ENCODE measurements at regions not wholly inside any gene's neighbourhood (a gene's known extent, or its start where the extent isn't known, plus 50 kb on each side); places are given as distances from the start of the nearest gene placed in this dataset.

DNA sequence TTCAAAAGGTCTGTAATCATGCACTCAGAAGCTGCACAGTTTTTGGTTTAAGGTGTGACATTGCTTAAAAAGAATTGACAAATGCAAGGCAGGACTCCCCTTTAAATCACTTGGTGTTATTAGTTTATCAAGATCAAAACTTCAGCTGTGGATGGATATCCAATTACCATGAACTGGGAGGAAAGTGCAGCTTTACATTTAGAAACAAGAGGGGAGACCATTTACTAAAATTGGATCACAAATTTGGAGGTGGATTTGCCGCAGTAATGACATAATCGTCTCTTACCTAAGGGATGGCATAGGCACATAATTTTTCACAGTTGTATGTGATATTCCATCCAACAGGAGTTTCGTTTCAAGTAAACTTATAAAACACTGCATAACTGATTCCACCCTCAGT, 1610.2 kb downstream of the SLITRK5 start:
- no peak for DNase-seq (ENCODE audit: low read depth, low spot score)
- H3K4me3 ChIP-seq (ENCODE audit: low read length): no peak overlapping the region

DNA sequence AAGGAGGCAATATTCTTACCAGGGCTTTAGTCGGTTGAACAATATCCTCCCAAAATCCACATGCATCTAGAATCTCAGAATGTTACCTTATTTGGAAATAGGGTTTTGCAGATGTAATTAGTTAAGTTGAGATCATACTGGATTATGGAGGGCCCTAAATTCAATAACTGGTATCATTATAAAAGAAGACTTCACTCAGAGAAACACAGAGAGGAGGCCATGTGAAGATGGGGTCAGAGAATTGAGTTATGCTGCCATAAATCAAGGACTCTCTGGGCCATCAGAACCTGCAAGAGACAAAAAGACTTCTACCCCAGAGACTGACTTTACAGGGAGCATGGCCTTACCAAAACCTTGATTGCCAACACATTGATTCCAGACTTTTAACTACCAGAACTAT, 1611.1 kb downstream of the SLITRK5 start:
- no peak overlapping the region for H3K4me3 ChIP-seq (ENCODE audit: low read length)
- DNase-seq (ENCODE audit: low read depth, low spot score): no peak

DNA sequence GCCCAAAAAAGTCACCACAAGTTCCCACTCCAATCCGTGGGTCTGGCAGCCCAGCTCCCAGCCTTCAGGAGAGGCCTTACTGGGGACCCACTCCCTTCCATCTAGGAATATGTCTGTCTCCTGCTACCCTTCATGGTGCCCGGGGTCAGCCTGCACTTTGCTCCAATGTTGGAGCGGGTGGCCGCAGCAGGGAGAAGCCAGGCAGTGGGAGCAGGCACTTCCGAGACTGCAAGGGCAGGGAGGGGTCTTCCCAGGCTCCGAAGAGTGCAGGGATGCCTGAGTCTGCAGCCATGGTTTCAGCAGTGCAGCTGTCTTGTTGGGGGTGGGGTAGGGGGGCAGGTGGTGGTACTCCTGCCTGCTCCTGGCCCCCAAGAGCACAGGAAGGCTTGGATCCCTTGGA, 1616.2 kb downstream of the SLITRK5 start:
- H3K4me3 ChIP-seq (ENCODE audit: low read length): no peak overlapping the region
- DNase-seq (ENCODE audit: low read depth, low spot score): no peak

DNA sequence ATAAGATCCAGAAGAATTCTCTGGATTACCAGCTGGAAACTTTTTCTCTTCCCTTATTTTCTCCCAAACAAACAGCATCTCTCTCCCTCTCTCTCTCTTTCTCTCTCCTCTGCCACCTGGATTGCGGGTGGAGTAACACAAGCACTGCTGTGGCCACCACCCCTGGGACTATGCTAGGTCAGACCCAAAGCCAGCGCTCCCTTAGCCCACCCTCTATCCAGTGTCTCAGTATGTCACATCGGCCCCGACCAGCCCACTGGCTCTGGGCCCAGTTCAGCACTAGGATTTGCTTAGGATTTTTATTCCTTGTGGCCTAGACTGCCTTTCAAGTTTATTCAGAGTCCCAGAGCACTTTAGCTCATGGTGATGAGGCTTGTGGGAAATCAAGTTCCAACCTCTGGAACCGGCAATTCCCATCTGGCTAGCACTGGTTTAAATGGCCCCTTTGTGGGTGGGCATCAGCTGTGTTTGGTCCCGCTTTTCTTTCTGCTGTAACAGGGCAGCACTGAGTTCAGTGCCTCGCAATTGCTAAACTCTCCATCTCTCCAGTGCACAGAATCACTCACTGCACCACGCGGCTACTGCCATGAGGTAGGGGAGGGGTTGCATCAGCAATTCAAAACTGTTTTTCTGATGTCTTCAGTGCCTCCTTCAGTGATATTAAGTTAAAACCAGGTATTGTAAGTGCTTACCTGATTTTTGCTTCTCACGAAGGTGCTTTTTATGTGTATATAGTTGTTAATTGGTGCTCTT, 1623.1 kb downstream of the SLITRK5 start:
- no peak overlapping the region for H3K4me3 ChIP-seq (ENCODE audit: low read length)
- DNase-seq (ENCODE audit: low read depth, low spot score): no peak

DNA sequence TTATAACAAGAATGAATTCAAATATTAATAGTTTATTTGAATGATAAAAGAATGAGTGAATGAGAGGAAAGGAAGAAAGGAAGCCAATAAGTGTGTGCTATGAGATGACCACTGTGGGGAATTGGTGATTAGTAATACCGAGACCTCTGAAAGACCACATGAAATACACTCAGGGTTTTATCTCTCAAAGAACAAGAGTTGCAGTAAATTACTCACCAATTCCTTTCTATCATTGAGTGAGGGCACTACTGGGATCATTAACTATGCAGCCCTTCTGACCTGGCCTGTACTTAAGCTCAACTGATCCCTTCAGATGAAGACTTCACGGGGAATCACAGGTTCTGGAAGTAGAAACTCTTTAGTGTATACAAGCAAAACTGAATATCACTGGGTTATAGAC, 1636.1 kb downstream of the SLITRK5 start:
- no peak for DNase-seq (ENCODE audit: low read depth, low spot score)
- H3K4me3 ChIP-seq (ENCODE audit: low read length): no peak overlapping the region

DNA sequence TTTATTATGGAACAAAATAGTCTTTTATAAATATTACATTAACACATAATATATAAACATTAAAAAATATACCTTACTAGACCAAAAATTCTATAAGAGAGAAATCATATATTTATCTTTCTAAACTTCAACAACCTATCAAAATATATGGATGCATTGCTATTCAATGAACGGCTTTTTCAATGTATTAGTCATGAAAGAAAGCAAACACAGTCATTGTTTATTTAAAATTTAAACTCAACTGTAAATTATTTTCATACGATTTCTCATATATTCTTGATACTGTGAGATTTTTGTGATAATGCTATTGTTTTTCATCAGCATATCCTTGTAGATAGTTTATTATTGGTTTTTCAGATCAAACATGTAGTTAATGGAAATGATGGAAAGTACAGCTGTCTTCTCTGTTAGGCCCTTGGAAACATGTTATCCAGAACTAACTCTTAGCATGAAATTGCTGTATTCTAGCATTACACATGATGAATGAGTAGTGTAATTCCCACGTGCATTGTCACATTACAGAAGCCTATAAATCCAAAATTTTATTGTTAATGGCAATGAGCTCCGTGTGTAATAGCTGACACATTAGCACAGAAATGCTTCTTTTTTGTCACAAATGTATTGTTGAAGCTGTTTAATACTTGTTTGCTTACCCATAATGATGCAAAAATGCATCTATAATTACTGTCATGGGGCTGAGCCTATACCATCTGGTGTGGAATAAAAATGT, 1639.9 kb downstream of the SLITRK5 start:
- H3K4me3 ChIP-seq (ENCODE audit: low read length): no peak overlapping the region
- no peak for DNase-seq (ENCODE audit: low read depth, low spot score)

- DNase-seq (ENCODE audit: low read depth, low spot score): no peak
- no peak overlapping the region for H3K4me3 ChIP-seq (ENCODE audit: low read length)
Observed at GRCh38 chr13:89315287-89315686, 1644.1 kb downstream of the SLITRK5 start.

DNA sequence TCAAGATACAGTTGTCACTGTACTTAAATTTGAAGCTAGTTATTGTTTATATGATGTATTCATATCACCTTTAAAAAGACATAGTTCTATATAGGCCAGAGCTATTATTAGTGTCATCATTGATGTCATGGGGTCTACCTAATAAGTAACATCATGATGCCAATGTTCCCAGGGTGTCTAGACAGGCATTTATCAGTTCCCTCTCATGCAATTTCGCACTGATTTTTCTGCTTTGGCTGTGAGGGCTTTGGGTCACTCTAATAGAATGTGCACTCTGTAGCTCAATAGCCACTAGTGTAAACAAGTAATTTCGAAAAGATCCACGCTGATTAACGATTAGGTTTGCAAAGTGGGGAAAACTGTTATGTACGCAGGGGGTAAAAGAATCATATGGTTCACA, 1651.3 kb downstream of the SLITRK5 start:
- H3K4me3 ChIP-seq (ENCODE audit: low read length): no peak overlapping the region
- DNase-seq (ENCODE audit: low read depth, low spot score): no peak

DNA sequence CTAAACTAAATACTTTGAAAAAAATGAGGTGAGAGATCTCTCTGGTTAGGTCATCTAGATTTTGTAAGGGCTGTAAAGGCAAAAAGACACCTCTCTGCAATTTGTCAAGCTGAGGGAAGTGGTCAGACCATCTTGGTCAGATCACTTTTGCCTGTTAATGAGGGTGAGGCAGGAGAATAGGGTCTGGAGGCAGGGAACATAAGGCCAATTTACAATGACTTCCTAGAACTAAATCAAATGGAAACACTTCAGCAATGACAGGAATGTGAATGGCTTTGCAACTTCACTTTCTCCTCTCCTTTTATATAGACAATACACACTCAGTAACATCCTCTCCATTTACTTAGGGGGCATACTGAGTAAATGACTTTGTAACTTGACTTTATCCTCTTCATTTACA, 1653.4 kb downstream of the SLITRK5 start:
- no peak overlapping the region for H3K4me3 ChIP-seq (ENCODE audit: low read length)
- DNase-seq (ENCODE audit: low read depth, low spot score): no peak

GRCh38 chr13:89343165-89343564, 1672.0 kb downstream of the SLITRK5 start:
- no peak overlapping the region for H3K4me3 ChIP-seq (ENCODE audit: low read length)
- no peak for DNase-seq (ENCODE audit: low read depth, low spot score)

GRCh38 chr13:89352384-89352783, 1681.2 kb downstream of the SLITRK5 start:
- no peak for DNase-seq (ENCODE audit: low read depth, low spot score)
- no peak overlapping the region for H3K4me3 ChIP-seq (ENCODE audit: low read length)

DNA sequence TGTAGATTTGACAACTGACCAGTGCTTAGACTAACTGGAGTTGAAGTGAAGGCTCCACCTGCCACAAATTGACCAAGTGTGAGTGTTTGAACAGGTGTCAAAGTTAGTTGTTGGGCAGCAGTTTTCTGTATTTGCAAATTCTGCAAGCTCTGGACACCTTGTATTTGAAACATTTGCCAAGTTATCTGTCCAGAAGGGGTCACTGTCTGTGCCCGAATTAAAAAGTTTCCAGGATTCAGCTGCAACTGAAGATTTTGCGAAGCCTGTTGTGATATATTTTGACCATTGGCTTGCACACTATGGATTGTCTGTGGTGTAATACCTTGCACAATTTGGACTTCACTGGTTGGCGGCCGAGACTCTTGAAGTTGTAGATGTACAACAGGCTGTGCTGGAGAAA, 1690.7 kb downstream of the SLITRK5 start:
- no peak overlapping the region for H3K4me3 ChIP-seq (ENCODE audit: low read length)
- no peak for DNase-seq (ENCODE audit: low read depth, low spot score)

DNA sequence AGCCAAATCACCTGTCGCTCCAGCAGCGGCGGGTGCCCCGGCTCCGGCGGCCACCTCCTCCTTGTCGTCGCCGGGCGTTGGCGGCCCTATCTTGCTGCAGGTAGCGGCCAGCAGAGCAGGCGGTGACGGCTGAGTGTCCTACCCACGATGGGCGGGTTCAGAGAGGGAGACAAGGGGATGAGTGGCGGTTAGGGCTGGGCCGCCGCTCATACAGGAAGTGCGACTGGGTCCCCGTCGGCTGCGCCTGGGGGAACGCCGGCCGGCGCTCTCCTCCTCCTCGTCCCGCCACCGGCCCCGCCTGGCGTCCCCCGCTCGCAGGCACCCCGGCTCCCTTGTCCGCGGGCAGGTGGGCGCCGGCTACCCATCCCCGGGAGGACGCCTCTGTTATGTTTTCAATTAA, 1692.0 kb downstream of the SLITRK5 start:
- DNase-seq (ENCODE audit: low read depth, low spot score): no peak
- no peak overlapping the region for H3K4me3 ChIP-seq (ENCODE audit: low read length)

DNA sequence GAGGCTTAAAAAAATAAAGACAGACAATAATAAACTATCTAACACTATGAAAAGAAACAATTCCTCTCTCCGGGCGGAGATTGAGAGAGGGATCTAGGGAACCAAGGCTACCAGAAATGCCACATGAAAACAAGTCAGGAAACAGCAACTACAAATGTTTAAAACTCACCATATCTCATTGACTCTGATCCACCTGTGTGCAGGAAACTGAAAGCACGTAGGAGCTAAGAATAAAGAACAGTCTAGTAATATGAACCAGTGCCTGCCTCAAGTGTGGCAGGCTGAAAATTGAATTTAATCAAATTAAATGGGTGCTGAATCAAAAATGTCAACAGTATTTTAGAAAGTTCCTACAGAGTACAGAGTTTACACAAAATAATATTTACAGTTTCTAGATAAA, 1701.0 kb downstream of the SLITRK5 start:
- DNase-seq (ENCODE audit: low read depth, low spot score): no peak
- H3K4me3 ChIP-seq (ENCODE audit: low read length): no peak overlapping the region

DNA sequence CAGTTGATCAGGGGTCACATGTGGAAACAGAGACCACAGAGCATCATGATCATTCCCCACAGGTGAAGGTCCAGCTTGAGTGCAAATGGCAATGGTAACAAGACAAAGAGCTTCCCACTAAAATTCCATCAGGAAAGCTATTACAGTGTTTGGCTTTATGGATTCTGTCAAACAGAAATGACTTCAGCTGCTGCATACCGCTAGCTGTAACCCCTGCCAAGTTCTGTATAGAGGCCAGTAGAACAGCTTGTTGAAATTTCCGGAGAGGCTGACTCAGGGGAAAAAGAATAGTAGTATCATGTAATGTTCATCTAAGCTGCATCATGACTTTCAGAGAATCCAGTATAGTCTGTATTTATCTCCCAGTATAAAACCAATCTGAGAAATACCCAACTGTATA, 1704.7 kb downstream of the SLITRK5 start:
- H3K4me3 ChIP-seq (ENCODE audit: low read length): no peak overlapping the region
- DNase-seq (ENCODE audit: low read depth, low spot score): no peak

GRCh38 chr13:89380101-89380500, 1708.9 kb downstream of the SLITRK5 start:
- H3K4me3 ChIP-seq (ENCODE audit: low read length): no peak overlapping the region
- DNase-seq (ENCODE audit: low read depth, low spot score): peak; percentile 40

DNA sequence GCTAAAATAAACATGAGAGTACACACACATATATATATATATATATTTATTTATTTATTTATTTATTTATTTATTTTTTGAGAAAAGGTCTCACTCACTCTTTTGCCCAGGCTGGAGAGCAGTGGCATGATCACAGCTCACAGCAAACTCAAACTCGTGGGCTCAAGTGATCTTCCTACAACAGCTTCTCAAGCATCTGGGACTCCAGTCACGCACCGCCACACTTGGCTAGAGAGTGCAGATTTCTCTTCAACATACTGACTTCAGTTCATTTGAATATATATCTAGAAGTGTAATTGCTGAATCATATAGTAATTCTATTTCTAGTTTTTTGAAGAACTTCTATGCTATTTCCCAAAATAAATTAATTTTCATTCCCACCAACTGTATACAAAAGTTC, 1711.8 kb downstream of the SLITRK5 start:
- no peak overlapping the region for H3K4me3 ChIP-seq (ENCODE audit: low read length)
- DNase-seq (ENCODE audit: low read depth, low spot score): no peak

GRCh38 chr13:89383891-89384290, 1712.7 kb downstream of the SLITRK5 start:
- no peak for DNase-seq (ENCODE audit: low read depth, low spot score)
- no peak overlapping the region for H3K4me3 ChIP-seq (ENCODE audit: low read length)

DNA sequence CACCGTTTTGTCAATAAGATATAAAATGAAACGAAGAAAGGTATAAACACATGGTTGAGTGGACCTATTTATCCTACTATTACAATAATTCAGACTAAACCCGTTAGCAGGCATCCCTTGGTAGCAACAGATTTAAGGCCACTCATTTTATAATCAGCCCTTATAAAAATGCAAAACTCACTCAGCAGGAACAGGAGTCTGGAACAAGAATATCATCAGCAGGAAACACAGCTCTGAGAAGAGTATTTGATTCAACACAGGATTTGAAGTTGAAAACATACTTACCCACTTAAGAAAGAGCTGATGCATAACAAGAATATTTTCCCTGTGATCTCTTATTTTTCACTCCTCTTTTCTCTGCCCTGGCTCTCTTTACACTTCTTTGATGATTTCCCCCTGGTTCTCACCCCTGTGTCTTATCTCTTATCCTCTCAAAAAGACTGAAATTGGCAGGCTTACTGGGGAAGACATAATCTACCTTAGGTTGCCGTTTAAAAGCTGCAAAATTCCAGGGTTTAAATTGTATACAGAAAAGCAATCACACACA, 1722.7 kb downstream of the SLITRK5 start:
- DNase-seq (ENCODE audit: low read depth, low spot score): no peak

DNA sequence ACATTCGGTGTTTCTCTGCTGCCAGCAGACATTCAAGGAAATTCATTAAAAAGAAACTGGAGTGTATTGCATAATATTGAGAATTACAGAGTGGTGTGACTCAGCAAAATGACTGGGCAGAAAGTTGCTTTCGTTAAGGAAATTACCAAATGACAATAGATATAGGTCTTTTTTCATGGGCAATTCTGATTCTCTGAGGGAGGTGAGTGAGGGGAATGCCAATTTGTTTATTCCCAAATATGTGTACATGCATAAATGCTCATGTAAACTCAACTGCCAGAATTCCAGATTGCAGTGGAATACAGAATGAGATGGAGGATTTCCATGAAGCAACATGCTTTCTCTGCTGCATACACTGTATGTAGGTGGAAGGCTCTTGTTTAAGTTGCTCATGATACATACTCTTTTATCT, 1730.1 kb downstream of the SLITRK5 start:
- no peak overlapping the region for H3K4me3 ChIP-seq (ENCODE audit: low read length)
- no peak for DNase-seq (ENCODE audit: low read depth, low spot score)

More for the DNA sequence above, 1722.7 kb downstream of the SLITRK5 start:
- no peak overlapping the region for H3K4me3 ChIP-seq (ENCODE audit: low read length)

GRCh38 chr13:89402211-89402610, 1731.0 kb downstream of the SLITRK5 start:
- no peak for DNase-seq (ENCODE audit: low read depth, low spot score)
- no peak overlapping the region for H3K4me3 ChIP-seq (ENCODE audit: low read length)

All from Jurkat, Clone E6-1 (cell line).